Erythroblast (primary cell): ENCODE measurements at regions not wholly inside any gene's neighbourhood (a gene's known extent, or its start where the extent isn't known, plus 50 kb on each side); places are given as distances from the start of the nearest gene placed in this dataset.

ENCODE experiments used
- GATA1 ChIP-seq: IDR thresholded peaks from 2 replicates; pipeline ENCODE4 v1.6.1; 2011; ENCODE audit warnings: low read depth, mild to moderate bottlenecking, control low read depth, low read length, moderate library complexity
- POLR2A ChIP-seq: IDR thresholded peaks from 2 replicates; pipeline ENCODE4 v1.6.1; 2011; ENCODE audit warnings: mild to moderate bottlenecking, low read length

GRCh38 chr15:97077975-97078374 is 747.5 kb downstream of the NR2F2 start:
- TF ChIP-seq POLR2A (no peak), GATA1 (no peak)
